Gastroesophageal sphincter (tissue), 4 donors: ENCODE measurements at regions not wholly inside any gene's neighbourhood (a gene's known extent, or its start where the extent isn't known, plus 50 kb on each side); places are given as distances from the start of the nearest gene placed in this dataset.
"Not testable (repeated sequence)": the region's sequence is repeated elsewhere in the genome, so short reads cannot be mapped to it uniquely, and the experiment has no call there.

ENCODE experiments used
- ATAC-seq: fragments of 150-250 bp; one replicate; pipeline ENCODE4 v1.9.1; 2016; ENCODE audit warnings: mild to moderate bottlenecking, moderate library complexity
- H3K27ac ChIP-seq, 4 donors: fragments of 200-600 bp; sonication (generic) in 3 of 4; 1 replicate in 3 of 4; 2 replicates in 1 of 4; pipeline ENCODE4 v1.5.1; 2016 to 2019
- H3K27me3 ChIP-seq: fragments of 200-600 bp; sonication (generic); one replicate; pipeline ENCODE4 v1.5.1; 2019
- H3K36me3 ChIP-seq, 2 donors: fragments of 200-600 bp; sonication (generic); one replicate each; pipeline ENCODE4 v1.5.1; 2019; ENCODE audit warnings: control low read depth in 1 of 2
- H3K4me1 ChIP-seq, 3 donors: fragments of 200-600 bp; sonication (generic); 1 replicate in 2 of 3; 2 replicates in 1 of 3; pipeline ENCODE4 v1.5.1; 2016 to 2019; ENCODE audit warnings: control low read depth in 2 of 3
- H3K4me3 ChIP-seq, 2 donors: fragments of 200-600 bp; sonication (generic); one replicate each; pipeline ENCODE4 v1.5.1; 2019; ENCODE audit warnings: mild to moderate bottlenecking in 1 of 2, moderate library complexity in 1 of 2
- H3K9me3 ChIP-seq, 3 donors: fragments of 200-600 bp; sonication (generic); one replicate each; pipeline ENCODE4 v1.5.1; 2017 to 2019; ENCODE audit warnings: control low read depth in 2 of 3
- EP300 ChIP-seq: sonication (generic); formaldehyde crosslinking; IDR thresholded peaks from one replicate; pipeline ENCODE4 v1.6.1; 2017; ENCODE audit warnings: antibody characterized with exemption, mild to moderate bottlenecking
- POLR2A ChIP-seq, 2 donors: fragments of 450-650 bp; IDR thresholded peaks; one replicate each; pipeline ENCODE4 v1.6.1; 2017; ENCODE audit warnings: antibody characterized with exemption in 2 of 2, mild to moderate bottlenecking in 2 of 2, moderate library complexity in 1 of 2
- POLR2AphosphoS5 ChIP-seq: sonication (generic); formaldehyde crosslinking; IDR thresholded peaks from one replicate; pipeline ENCODE4 v1.6.1; 2017; ENCODE audit warnings: antibody characterized with exemption
- WGBS, 2 donors: methylation state at CpG; one replicate each; pipeline ENCODE4 v1.1.5; 2018; ENCODE audit warnings: low coverage in 1 of 2; 5-methylcytosine and 5-hydroxymethylcytosine counted together
- TF ChIP-seq, protein P1 (sequence below), 4 experiments: fragments of 200-600 bp in 2 of 4; fragments of 450-650 bp in 2 of 4; sonication (generic) in 1 of 4; IDR thresholded peaks; one replicate each; pipeline ENCODE4 v1.5.1; 2017 to 2019; ENCODE audit warnings: antibody characterized with exemption in 4 of 4, mild to moderate bottlenecking in 2 of 4, moderate library complexity in 2 of 4

DNA sequence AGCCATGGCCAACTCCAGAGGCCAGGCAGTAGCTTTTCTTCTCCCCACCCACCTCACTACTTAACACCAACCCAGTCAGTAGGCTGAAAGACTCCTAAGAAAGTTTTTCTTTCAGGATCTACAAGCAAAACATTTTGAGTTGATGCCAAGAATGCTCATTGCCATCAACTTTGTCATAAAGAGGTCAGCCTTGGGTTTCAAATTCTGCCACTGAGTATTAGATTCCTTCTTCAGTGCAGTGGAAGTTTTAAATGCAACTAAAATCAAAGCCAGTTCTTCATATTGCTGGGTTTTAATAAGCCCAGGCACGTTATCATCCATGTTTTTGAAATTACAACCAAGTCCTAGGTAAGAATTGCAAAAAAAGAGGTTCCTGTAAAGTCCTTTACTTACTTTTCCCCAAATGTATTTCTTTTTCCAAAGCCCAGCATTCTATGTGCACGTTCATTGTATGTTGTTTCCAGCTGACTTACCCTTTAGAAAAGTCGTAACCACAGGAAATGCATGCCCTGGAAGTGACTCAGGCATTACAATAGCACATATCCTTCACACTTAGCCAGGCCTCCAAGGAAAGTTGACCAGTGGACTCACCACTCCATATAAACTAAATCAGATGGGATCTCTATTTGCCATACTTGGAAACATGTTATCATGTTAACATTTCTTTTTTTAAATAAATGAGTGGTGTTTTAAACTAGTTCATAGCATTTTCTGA lies 229.9 kb downstream of the SOX3 start:
- WGBS, 2 donors = 21 to 27% methylated on average over 3 of the region's 3 CpGs
- no peaks in the 10 kb centered on the region for H3K36me3 ChIP-seq
- ATAC-seq = no peak
- TF ChIP-seq POLR2AphosphoS5 = no peak
- TF ChIP-seq, protein P1, sequence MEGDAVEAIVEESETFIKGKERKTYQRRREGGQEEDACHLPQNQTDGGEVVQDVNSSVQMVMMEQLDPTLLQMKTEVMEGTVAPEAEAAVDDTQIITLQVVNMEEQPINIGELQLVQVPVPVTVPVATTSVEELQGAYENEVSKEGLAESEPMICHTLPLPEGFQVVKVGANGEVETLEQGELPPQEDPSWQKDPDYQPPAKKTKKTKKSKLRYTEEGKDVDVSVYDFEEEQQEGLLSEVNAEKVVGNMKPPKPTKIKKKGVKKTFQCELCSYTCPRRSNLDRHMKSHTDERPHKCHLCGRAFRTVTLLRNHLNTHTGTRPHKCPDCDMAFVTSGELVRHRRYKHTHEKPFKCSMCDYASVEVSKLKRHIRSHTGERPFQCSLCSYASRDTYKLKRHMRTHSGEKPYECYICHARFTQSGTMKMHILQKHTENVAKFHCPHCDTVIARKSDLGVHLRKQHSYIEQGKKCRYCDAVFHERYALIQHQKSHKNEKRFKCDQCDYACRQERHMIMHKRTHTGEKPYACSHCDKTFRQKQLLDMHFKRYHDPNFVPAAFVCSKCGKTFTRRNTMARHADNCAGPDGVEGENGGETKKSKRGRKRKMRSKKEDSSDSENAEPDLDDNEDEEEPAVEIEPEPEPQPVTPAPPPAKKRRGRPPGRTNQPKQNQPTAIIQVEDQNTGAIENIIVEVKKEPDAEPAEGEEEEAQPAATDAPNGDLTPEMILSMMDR (IDR thresholded peaks at IDR 0.05) = no peak
- no peak for TF ChIP-seq POLR2A (IDR thresholded peaks at IDR 0.05)
- no peak for TF ChIP-seq EP300
- no peaks in the 10 kb centered on the region for H3K27me3 ChIP-seq
- no peaks in the 10 kb centered on the region for H3K9me3 ChIP-seq
- H3K27ac ChIP-seq = no peak overlapping the region
- H3K4me3 ChIP-seq = no peak overlapping the region
- H3K4me1 ChIP-seq = no peaks in the 10 kb centered on the region

DNA sequence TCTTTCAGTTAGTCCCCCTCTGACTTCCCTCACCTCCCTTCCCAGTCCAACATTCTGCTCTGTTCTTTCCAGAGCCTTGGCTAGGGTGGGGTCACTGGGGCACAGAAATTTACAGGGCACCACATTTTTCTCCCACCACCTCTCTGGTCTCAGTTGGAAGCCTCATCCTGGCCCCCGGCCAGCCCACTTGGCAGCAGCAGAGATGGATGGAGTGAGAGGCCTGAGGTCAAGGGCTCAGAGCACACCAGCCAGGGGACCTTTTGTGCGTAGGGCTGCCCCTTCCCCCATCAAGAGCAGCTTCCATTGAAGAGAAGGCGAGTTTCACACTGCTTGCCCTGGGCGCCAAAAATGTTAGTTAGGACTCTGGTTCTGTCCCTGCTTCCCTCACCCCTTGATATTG lies 230.9 kb downstream of the SOX3 start:
- no peak overlapping the region for H3K27ac ChIP-seq
- no peaks in the 10 kb centered on the region for H3K4me1 ChIP-seq
- H3K36me3 ChIP-seq = no peaks in the 10 kb centered on the region
- H3K27me3 ChIP-seq = no peaks in the 10 kb centered on the region
- no peak overlapping the region for H3K4me3 ChIP-seq
- ATAC-seq = no peak
- no peaks in the 10 kb centered on the region for H3K9me3 ChIP-seq
- WGBS, 2 donors = 51% methylated on average over 2 of the region's 4 CpGs; no CpG with 5 or more reads in 1 of the 2 donors
- TF ChIP-seq POLR2AphosphoS5 = no peak
- TF ChIP-seq POLR2A (IDR thresholded peaks at IDR 0.05) = no peak
- TF ChIP-seq EP300 = no peak
- TF ChIP-seq, protein P1 (IDR thresholded peaks at IDR 0.05) = no peak

DNA sequence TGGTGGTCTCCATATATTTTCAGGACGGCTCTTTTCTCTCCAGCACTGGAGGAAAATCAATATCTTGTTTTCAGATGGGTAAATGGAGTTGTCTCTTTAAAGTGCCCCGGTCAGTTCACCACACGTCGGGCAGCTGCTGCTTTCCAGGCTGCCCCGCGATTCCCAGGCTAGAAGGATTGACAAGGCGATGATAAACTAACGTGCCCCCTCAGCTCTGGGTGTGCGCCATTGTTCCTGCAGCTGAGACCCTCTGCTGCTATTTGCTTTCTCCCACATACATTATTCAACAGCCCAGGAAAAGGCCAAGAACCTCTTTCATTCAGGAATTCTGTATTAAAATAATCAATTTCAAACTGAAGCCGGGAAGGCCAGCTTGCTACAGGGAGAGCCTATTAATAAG lies 254.5 kb downstream of the SOX3 start:
- ATAC-seq = no peak
- no peak overlapping the region for H3K4me3 ChIP-seq
- H3K9me3 ChIP-seq = no peaks in the 10 kb centered on the region
- H3K27ac ChIP-seq = no peak overlapping the region
- no peaks in the 10 kb centered on the region for H3K36me3 ChIP-seq
- no peaks in the 10 kb centered on the region for H3K4me1 ChIP-seq
- no peaks in the 10 kb centered on the region for H3K27me3 ChIP-seq
- WGBS, 2 donors = 31 to 38% methylated on average over 1 to 8 of the region's 10 CpGs
- no peak for TF ChIP-seq POLR2A (IDR thresholded peaks at IDR 0.05)
- no peak for TF ChIP-seq EP300
- TF ChIP-seq, protein P1 (IDR thresholded peaks at IDR 0.05) = no peak
- no peak for TF ChIP-seq POLR2AphosphoS5

DNA sequence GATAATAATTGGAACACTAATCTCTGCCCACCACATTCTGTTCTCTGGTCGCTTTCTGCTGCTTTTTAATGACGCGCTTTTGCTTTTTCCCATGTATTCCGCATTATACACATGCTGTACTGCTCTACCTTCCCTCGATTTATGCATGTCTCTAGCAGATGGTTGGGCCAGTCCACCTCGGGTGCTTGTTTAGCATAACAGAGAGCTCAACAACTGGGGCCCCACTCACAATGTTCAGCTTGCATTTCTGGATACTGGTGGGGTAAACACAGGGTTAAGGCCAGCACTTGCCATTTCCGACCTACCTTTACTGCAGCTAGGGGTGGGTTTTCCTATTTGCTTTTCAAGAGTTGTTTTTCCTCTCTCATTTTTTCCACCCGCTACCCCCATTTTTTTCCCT lies 255.8 kb downstream of the SOX3 start:
- no peaks in the 10 kb centered on the region for H3K9me3 ChIP-seq
- no peak for TF ChIP-seq POLR2AphosphoS5
- TF ChIP-seq, protein P1 (IDR thresholded peaks at IDR 0.05) = no peak
- no peak for TF ChIP-seq EP300
- TF ChIP-seq POLR2A (IDR thresholded peaks at IDR 0.05) = no peak
- no peaks in the 10 kb centered on the region for H3K4me1 ChIP-seq
- H3K27me3 ChIP-seq = no peaks in the 10 kb centered on the region
- no peak overlapping the region for H3K4me3 ChIP-seq
- ATAC-seq = no peak
- 57 to 71% methylated on average over 6 of the region's 8 CpGs for WGBS, 2 donors
- H3K27ac ChIP-seq = no peak overlapping the region
- no peaks in the 10 kb centered on the region for H3K36me3 ChIP-seq

DNA sequence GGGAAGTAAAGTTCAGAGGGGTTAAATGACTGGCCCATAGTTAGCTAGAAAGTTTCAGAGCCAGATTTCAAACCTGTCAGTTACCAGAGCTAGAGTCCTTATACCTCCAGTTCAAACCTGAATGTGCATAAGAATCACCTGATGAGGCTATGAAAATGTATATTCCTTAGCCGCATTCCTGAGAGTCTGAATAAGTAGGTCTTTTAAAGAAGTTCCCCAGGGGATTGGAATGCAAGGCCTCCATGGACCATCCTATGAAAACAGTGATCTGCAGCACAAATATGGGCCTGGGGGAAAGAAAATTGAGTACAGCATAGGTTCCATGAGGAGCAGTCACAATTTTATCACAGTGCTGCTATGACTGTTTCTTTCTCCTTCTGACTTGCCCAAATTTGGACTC lies 263.9 kb upstream of the CXorf66 start:
- no peaks in the 10 kb centered on the region for H3K4me1 ChIP-seq
- TF ChIP-seq, protein P1 (IDR thresholded peaks at IDR 0.05) = no peak
- TF ChIP-seq POLR2A (IDR thresholded peaks at IDR 0.05) = no peak
- no peak for TF ChIP-seq POLR2AphosphoS5
- TF ChIP-seq EP300 = no peak
- WGBS, 2 donors = 23% methylated on average over 1 of the region's 1 CpG; no CpG with 5 or more reads in 1 of the 2 donors

DNA sequence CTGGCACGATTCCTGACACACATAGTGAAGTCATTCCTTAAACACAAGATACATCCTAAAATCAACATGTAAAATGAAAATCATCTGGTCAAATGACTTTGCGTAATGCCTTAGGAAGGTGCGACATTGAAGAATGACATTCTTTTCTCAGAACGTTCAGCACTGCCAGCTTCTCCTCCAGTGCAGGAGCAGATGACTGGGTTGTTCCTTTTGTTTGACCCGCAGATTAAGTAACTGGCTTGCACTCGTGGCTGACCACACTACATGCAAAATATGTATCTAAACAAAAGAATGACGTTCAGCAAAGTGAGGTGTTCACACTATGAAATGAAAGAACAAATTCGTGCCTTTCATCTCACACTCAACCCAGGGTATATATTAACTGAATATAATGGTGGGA lies 260.7 kb upstream of the CXorf66 start:
- WGBS, 2 donors = 32% methylated on average over 5 of the region's 8 CpGs; no CpG with 5 or more reads in 1 of the 2 donors
- H3K36me3 ChIP-seq, ATAC-seq, H3K4me1 ChIP-seq, H3K27me3 ChIP-seq, H3K27ac ChIP-seq, H3K9me3 ChIP-seq, H3K4me3 ChIP-seq: not testable (repeated sequence)

More for the DNA sequence above, 263.9 kb upstream of the CXorf66 start:
- Histone ChIP-seq H3K4me3 (no peak overlapping the region), H3K27ac (no peak overlapping the region), H3K27me3 (no peaks in the 10 kb centered on the region), H3K9me3 (no peaks in the 10 kb centered on the region), H3K36me3 (no peaks in the 10 kb centered on the region)
- ATAC-seq = no peak

DNA sequence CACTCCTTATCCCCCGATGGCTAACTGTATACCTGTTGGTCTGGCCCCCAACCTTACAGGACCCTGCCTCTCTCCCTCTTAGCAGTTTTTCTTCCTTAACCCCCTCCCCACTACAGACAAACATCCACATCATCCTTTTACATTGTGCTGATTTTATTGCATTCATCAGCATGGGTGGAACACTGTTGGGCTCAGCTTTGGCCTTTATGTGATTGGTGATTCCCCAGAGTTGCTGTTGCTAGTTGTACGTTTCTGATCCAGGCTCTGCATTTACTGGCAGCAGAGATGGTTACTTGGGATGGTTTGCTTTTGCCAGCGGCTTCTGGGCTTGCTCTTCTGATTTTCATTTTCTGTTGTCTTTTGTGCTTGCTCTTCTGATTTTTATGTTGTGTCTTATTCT lies 250.6 kb upstream of the CXorf66 start:
- not testable (repeated sequence) for H3K4me3 ChIP-seq, H3K27ac ChIP-seq, H3K27me3 ChIP-seq, ATAC-seq, H3K9me3 ChIP-seq, H3K36me3 ChIP-seq, H3K4me1 ChIP-seq
- whole genome bisulfite sequencing, 2 donors = 56% methylated on average over 1 of the region's 3 CpGs; no CpG with 5 or more reads in 1 of the 2 donors

DNA sequence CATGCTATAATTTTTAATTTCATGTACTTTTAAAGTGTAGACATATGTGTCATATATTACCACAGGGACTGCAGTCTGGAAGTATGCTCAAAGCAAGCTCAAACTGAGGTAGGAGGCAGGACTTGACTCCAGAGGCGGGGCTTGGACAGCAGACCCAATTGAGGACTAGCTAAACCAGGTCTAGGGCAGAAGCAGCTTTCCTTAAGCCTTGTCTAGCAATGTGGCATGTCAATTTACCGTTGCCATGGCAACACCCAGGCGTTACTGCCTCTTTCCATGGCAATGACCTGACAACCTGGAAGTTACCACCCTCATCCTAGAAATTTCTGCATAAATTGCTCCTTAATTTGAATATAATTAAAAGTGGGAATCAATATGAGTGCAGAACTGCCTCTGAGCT lies 249.2 kb upstream of the CXorf66 start:
- H3K27ac ChIP-seq, ATAC-seq, H3K27me3 ChIP-seq, H3K4me1 ChIP-seq, H3K9me3 ChIP-seq, H3K4me3 ChIP-seq, H3K36me3 ChIP-seq: not testable (repeated sequence)
- WGBS, 2 donors = 63% methylated on average over 2 of the region's 3 CpGs; no CpG with 5 or more reads in 1 of the 2 donors
